ENCODE measurements at regions not wholly inside any gene's neighbourhood (a gene's known extent, or its start where the extent isn't known, plus 50 kb on each side); places are given as distances from the start of the nearest gene placed in this dataset.

- no peak overlapping the region for H3K4me3 Mint-ChIP-seq
- H3K27ac Mint-ChIP-seq (ENCODE audit: unreplicated experiment), result no peak overlapping the region
- no peaks in the 10 kb centered on the region for H3K27me3 Mint-ChIP-seq (ENCODE audit: low read depth)
- TF ChIP-seq, protein P1, sequence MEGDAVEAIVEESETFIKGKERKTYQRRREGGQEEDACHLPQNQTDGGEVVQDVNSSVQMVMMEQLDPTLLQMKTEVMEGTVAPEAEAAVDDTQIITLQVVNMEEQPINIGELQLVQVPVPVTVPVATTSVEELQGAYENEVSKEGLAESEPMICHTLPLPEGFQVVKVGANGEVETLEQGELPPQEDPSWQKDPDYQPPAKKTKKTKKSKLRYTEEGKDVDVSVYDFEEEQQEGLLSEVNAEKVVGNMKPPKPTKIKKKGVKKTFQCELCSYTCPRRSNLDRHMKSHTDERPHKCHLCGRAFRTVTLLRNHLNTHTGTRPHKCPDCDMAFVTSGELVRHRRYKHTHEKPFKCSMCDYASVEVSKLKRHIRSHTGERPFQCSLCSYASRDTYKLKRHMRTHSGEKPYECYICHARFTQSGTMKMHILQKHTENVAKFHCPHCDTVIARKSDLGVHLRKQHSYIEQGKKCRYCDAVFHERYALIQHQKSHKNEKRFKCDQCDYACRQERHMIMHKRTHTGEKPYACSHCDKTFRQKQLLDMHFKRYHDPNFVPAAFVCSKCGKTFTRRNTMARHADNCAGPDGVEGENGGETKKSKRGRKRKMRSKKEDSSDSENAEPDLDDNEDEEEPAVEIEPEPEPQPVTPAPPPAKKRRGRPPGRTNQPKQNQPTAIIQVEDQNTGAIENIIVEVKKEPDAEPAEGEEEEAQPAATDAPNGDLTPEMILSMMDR (conservative IDR thresholded peaks at IDR 0.05), result no peak
- peaks cover 5% of the 10 kb centered on the region for H3K9me3 Mint-ChIP-seq
- no peaks in the 10 kb centered on the region for H3K4me1 Mint-ChIP-seq
- no peak for DNase-seq (ENCODE audit: low read depth, low spot score)
- H3K36me3 Mint-ChIP-seq (ENCODE audit: low read depth), result no peaks in the 10 kb centered on the region
Observed at GRCh38 chr9:88326936-88327335, 61.3 kb upstream of the SPIN1 start.

DNA sequence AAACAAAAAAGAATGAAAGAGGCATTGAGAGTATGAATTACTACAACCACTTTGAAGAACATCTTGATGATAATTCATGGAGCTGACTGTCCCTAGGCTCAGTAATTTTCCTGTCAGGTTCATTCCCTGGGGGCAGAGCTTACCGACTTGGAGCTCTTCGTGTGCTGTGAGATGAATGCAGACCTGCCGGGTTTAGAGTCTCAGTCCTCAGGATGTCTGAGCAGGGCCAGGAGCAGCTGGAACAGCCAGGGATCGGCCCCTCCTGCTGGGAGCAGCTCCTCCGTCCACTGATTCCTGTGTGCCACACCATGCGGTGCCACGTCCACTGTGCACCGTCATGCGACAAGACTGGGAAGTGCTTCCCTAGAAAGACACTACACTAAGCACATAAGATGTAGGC is 62.2 kb upstream of the SPIN1 start:
- no peaks in the 10 kb centered on the region for H3K36me3 Mint-ChIP-seq (ENCODE audit: low read depth)
- TF ChIP-seq, protein P1 (conservative IDR thresholded peaks at IDR 0.05), result no peak
- H3K27me3 Mint-ChIP-seq (ENCODE audit: low read depth), result no peaks in the 10 kb centered on the region
- peaks cover 5% of the 10 kb centered on the region for H3K9me3 Mint-ChIP-seq
- no peaks in the 10 kb centered on the region for H3K4me1 Mint-ChIP-seq
- H3K4me3 Mint-ChIP-seq, result no peak overlapping the region
- H3K27ac Mint-ChIP-seq (ENCODE audit: unreplicated experiment), result no peak overlapping the region
- DNase-seq (ENCODE audit: low read depth, low spot score), result no peak

DNA sequence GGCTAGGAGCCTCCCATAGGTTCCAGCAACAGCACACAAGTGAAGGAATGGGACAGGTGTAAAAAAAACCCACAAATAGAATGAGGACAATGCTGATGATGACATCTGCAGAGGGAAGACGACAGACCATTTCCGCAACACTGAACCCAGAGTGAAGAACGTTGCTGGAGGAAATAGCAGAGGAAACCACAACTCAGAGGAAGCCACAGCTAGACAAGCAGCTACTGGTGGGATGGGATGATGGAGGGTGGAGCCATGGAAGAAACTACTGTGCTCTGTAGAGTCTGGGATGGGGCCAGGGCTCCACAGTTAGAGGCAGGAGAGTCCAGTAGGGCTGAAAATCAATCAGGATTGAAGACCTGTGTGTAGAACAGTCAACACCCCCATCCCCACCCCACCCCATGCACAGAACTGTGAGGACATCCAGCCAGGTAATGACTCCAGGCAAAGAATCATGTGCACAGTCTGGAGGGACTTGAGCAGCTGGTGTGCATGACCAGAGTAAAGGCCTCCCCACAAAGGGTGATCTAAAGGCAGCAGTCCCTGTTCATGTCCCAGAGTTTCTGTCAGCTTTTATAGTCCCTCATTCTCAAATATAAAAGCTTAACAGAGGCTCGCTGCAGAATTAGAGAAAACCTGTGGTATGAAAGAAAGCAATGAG is 65.2 kb upstream of the SPIN1 start:
- TF ChIP-seq, protein P1 (conservative IDR thresholded peaks at IDR 0.05), result no peak
- Mint-ChIP-seq H3K27ac (ENCODE audit: unreplicated experiment) (no peak overlapping the region), H3K27me3 (ENCODE audit: low read depth) (no peaks in the 10 kb centered on the region), H3K4me1 (no peaks in the 10 kb centered on the region), H3K36me3 (ENCODE audit: low read depth) (no peaks in the 10 kb centered on the region), H3K4me3 (no peak overlapping the region), H3K9me3 (no peaks in the 10 kb centered on the region)
- DNase-seq (ENCODE audit: low read depth, low spot score), result no peak

DNA sequence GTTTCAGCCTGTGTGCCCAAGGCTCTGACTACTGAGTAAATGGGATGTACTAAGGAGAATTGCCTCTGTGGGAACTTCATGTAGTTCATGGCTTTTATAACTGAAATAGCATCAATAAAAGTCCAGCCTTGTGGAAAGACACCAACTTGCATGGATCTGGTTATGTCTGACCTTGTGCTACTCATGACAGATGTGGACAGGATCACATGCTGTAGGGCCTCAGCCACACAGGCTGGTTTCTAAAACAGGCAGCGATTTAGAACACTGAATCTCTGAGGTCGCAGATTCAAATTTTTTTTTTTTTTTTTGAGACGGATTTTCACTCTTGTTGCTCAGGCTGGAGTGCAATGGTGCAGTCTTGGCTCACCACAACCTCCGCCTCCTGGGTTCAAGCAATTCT is 66.5 kb upstream of the SPIN1 start:
- no peaks in the 10 kb centered on the region for H3K9me3 Mint-ChIP-seq
- no peak overlapping the region for H3K4me3 Mint-ChIP-seq
- TF ChIP-seq, protein P1 (conservative IDR thresholded peaks at IDR 0.05), result no peak
- H3K27me3 Mint-ChIP-seq (ENCODE audit: low read depth), result no peaks in the 10 kb centered on the region
- DNase-seq (ENCODE audit: low read depth, low spot score), result no peak
- no peaks in the 10 kb centered on the region for H3K36me3 Mint-ChIP-seq (ENCODE audit: low read depth)
- no peak overlapping the region for H3K27ac Mint-ChIP-seq (ENCODE audit: unreplicated experiment)
- H3K4me1 Mint-ChIP-seq, result no peaks in the 10 kb centered on the region

- Mint-ChIP-seq H3K27ac (ENCODE audit: unreplicated experiment) (no peak overlapping the region), H3K4me3 (no peak overlapping the region), H3K36me3 (ENCODE audit: low read depth) (no peaks in the 10 kb centered on the region), H3K27me3 (ENCODE audit: low read depth) (no peaks in the 10 kb centered on the region), H3K4me1 (no peaks in the 10 kb centered on the region), H3K9me3 (no peaks in the 10 kb centered on the region)
- DNase-seq (ENCODE audit: low read depth, low spot score), result no peak
- TF ChIP-seq, protein P1 (conservative IDR thresholded peaks at IDR 0.05), result no peak
Observed at GRCh38 chr9:88320748-88321415, 67.4 kb upstream of the SPIN1 start.
